ENCODE measurements at regions not wholly inside any gene's neighbourhood (a gene's known extent, or its start where the extent isn't known, plus 50 kb on each side); places are given as distances from the start of the nearest gene placed in this dataset.

DNA sequence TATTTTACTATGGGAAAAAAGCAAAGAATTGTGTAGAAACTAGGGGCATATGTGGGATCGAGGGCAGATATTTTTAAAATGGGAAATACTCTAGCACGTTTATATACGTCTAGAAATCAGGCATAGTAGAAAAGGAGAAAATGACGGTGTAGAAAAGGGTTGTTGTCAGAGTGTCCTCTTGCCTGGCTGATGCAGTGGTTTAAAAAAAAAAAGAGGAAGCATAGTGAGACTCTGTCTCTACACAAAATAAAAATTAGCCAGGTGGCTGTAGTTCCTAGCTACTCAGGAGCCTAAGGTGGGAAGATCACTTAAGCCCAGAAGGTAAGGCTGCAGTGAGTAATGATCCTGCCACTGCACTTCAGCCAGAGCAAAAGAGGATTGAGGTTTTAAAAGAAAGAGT, 64.7 kb upstream of the LRRC7 start:
- no peak for DNase-seq (ENCODE audit: low spot score in 2 of 2, unreplicated experiment in 2 of 2)
- Mint-ChIP-seq H3K9me3 (peaks cover under 1% of the 10 kb centered on the region), H3K4me3 (no peak overlapping the region), H3K27me3 (ENCODE audit: low read depth) (no peaks in the 10 kb centered on the region), H3K36me3 (no peaks in the 10 kb centered on the region), H3K4me1 (no peaks in the 10 kb centered on the region), H3K27ac (no peak overlapping the region)
- TF ChIP-seq, protein P1, sequence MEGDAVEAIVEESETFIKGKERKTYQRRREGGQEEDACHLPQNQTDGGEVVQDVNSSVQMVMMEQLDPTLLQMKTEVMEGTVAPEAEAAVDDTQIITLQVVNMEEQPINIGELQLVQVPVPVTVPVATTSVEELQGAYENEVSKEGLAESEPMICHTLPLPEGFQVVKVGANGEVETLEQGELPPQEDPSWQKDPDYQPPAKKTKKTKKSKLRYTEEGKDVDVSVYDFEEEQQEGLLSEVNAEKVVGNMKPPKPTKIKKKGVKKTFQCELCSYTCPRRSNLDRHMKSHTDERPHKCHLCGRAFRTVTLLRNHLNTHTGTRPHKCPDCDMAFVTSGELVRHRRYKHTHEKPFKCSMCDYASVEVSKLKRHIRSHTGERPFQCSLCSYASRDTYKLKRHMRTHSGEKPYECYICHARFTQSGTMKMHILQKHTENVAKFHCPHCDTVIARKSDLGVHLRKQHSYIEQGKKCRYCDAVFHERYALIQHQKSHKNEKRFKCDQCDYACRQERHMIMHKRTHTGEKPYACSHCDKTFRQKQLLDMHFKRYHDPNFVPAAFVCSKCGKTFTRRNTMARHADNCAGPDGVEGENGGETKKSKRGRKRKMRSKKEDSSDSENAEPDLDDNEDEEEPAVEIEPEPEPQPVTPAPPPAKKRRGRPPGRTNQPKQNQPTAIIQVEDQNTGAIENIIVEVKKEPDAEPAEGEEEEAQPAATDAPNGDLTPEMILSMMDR (IDR thresholded peaks at IDR 0.05; ENCODE audit: unreplicated experiment): no peak

DNA sequence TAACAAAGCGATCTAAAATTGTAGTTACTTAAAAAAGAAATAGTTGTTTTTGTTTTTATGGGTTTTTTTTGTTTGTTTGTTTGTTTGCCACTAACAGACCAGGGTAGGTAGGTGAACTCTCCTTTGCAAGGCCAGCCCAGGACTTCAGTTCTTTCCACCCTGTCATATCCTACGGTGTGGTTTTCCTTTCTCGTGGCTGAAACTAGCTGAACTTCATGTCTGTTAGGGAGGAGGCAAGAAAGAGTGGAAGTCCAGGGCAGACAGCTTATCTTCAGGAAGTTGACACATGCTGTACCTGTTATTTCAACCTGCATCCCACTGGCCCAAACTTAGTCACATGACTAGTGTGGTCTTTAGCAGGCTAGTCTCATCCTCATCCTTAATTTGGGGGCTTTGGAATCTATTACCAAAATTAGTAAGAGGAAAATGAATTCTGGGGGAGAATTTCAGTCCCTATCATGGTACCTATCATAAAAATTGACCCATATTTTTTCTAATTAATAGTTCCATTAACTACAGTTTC, 62.9 kb upstream of the LRRC7 start:
- H3K9me3 Mint-ChIP-seq: no peaks in the 10 kb centered on the region
- H3K36me3 Mint-ChIP-seq: no peaks in the 10 kb centered on the region
- TF ChIP-seq, protein P1 (IDR thresholded peaks at IDR 0.05; ENCODE audit: unreplicated experiment): no peak

DNA sequence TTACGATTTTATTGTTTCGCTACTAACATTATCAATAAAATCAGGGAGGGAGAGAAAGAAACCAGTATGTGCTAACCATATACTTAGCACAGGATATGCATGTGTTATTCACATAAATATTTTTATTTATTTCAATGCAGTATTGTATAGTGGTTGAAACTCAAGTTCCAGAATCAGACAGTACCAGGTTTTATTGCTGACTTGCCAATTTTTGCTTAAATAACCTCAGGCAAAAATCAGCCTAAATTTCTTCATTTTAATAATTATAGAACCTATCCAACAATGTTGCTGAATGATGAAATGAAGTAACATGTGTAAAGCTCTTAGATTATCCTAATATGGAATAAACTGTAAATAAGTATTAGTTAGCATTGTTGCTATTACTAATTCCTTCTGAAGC, 61.4 kb upstream of the LRRC7 start:
- H3K27me3 Mint-ChIP-seq (ENCODE audit: low read depth): peaks cover 3% of the 10 kb centered on the region
- H3K4me1 Mint-ChIP-seq: no peaks in the 10 kb centered on the region
- H3K4me3 Mint-ChIP-seq: no peak overlapping the region
- H3K9me3 Mint-ChIP-seq: no peaks in the 10 kb centered on the region
- no peaks in the 10 kb centered on the region for H3K36me3 Mint-ChIP-seq
- TF ChIP-seq, protein P1 (IDR thresholded peaks at IDR 0.05; ENCODE audit: unreplicated experiment): no peak
- no peak for DNase-seq (ENCODE audit: low spot score in 2 of 2, unreplicated experiment in 2 of 2)
- H3K27ac Mint-ChIP-seq: no peak overlapping the region

More for the DNA sequence above, 62.9 kb upstream of the LRRC7 start:
- Mint-ChIP-seq H3K27ac (no peak overlapping the region), H3K4me3 (no peak overlapping the region), H3K4me1 (no peaks in the 10 kb centered on the region), H3K27me3 (ENCODE audit: low read depth) (no peaks in the 10 kb centered on the region)
- DNase-seq (ENCODE audit: low spot score in 2 of 2, unreplicated experiment in 2 of 2): no peak

DNA sequence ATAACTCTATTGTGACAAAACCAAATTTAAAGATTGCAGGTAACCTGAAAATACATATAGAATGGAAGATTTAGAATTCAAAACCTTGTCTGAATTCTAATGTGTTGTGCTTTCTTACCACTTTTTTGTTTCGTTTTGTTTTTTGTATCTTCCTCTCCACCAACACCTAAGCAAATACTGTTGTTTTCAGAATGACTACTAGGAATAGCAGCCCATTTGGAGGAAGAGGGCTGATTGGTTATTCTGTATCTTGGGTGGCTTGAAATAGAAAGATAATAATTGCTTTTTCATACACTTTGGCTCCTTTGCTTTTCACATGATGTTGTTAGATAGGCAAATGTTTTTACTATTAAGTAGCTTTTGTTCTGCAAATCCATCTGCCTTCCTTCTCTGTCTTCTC, 61.0 kb upstream of the LRRC7 start:
- peaks cover 3% of the 10 kb centered on the region for H3K27me3 Mint-ChIP-seq (ENCODE audit: low read depth)
- no peaks in the 10 kb centered on the region for H3K36me3 Mint-ChIP-seq
- TF ChIP-seq, protein P1 (IDR thresholded peaks at IDR 0.05; ENCODE audit: unreplicated experiment): no peak
- H3K4me1 Mint-ChIP-seq: no peaks in the 10 kb centered on the region
- no peaks in the 10 kb centered on the region for H3K9me3 Mint-ChIP-seq
- no peak overlapping the region for H3K27ac Mint-ChIP-seq
- DNase-seq (ENCODE audit: low spot score in 2 of 2, unreplicated experiment in 2 of 2): no peak
- H3K4me3 Mint-ChIP-seq: no peak overlapping the region

DNA sequence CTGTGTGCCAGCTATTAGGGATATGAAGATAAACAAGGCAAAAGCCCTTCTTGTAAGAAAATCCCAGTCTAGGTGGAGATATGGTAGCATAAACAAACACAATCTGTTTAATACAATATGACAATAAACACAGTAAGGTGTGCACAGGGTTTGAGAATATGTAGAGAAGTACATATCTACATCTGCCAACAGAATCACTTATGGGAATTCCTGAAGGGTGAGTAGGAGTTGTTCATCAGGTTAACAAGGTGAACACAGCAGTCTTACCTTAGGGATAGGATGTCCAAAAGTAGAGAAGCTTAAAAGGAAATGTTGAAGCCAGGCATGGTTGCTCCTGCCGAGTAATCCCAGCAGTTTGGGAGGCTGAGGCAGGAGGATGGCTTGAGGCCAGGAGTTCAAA, 57.7 kb upstream of the LRRC7 start:
- Mint-ChIP-seq H3K27ac (no peak overlapping the region), H3K36me3 (no peaks in the 10 kb centered on the region), H3K4me1 (no peaks in the 10 kb centered on the region), H3K4me3 (no peak overlapping the region), H3K9me3 (no peaks in the 10 kb centered on the region), H3K27me3 (ENCODE audit: low read depth) (peaks cover 4% of the 10 kb centered on the region)
- no peak for DNase-seq (ENCODE audit: low spot score in 2 of 2, unreplicated experiment in 2 of 2)
- TF ChIP-seq, protein P1 (IDR thresholded peaks at IDR 0.05; ENCODE audit: unreplicated experiment): no peak

Measured in mesothelial cell of epicardium (in vitro differentiated cells).